GM18511 (cell line): ENCODE measurements at regions not wholly inside any gene's neighbourhood (a gene's known extent, or its start where the extent isn't known, plus 50 kb on each side); places are given as distances from the start of the nearest gene placed in this dataset.
"Not testable (repeated sequence)": the region's sequence is repeated elsewhere in the genome, so short reads cannot be mapped to it uniquely, and the experiment has no call there.

Experiments
- ATAC-seq: cut with Tn5 transposase; IDR thresholded peaks from one replicate; pipeline ENCODE4 v1.9.1; 2021; ENCODE audit warnings: mild to moderate bottlenecking, moderate library complexity; ENCODE audit not compliant: unreplicated experiment

DNA sequence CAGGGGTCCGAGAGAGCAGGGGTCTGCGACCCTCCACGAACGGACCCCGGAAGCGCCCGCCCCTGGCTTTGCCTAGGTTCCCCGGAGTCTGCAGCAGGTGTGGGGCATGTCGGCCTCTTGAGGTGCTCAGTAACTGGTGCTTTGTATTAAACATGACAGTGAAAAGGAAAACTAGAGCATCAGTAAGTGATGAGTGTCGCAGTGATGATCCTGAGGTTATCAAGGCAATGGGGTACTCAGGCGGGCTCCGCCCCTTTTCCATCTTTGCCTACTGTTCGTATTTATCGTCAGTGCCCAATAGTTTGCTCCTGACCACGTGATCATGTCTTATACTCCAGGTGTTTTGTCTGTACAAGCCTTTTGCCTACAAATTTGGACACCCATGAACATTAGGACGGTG lies 262.4 kb downstream of the ZNF37A start:
- peak; percentile 54 for ATAC-seq

DNA sequence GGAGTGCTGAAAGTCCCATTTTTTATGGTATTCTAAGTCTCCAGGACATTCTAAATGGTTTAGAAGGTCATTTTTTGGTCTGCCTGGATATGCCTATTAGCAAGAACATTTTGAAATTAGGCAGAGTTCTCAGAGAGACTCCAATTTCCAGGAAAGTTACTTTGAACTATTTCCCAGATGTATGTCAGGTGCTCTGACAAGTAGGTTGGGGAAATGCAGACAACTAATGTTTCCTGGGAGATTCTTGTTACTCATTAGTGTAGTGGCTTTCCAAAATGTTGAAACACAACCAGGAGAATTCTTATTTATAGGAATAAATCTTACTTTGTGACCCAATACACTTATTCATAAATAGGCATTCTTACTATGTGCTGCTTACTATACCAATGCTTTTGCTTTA lies 268.4 kb downstream of the ZNF37A start:
- ATAC-seq, result not testable (repeated sequence)

- ATAC-seq, result not testable (repeated sequence)
Observed at GRCh38 chr10:38364073-38364472, 269.9 kb downstream of the ZNF37A start.

GRCh38 chr10:38365917-38366316 lies 271.8 kb downstream of the ZNF37A start:
- peak; percentile 80 for ATAC-seq

GRCh38 chr10:38383800-38384199 lies 289.7 kb downstream of the ZNF37A start:
- not testable (repeated sequence) for ATAC-seq

DNA sequence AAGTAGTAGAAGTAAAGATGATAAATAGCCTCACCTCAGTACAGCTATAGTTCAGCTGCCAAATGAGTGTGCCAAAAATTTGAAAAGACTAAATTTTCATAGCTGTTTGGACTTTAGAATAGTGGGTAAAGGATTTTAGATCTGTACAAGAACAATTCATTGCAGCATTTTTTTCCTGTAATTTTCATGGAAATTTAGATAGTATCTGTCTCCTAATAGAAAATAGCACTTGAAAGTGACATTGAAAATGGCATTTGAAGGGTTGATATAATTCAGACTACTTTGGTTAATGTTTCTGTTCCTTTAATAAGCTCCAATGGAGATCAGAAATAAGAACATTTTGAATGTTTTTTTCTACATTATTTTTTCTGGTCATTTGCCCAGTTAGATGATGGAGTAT lies 292.7 kb downstream of the ZNF37A start:
- ATAC-seq, result not testable (repeated sequence)

- ATAC-seq, result peak; percentile 84
Observed at GRCh38 chr10:38390725-38391124, 296.6 kb downstream of the ZNF37A start.

- ATAC-seq, result not testable (repeated sequence)
Observed at GRCh38 chr10:38395465-38395864, 301.3 kb downstream of the ZNF37A start.

DNA sequence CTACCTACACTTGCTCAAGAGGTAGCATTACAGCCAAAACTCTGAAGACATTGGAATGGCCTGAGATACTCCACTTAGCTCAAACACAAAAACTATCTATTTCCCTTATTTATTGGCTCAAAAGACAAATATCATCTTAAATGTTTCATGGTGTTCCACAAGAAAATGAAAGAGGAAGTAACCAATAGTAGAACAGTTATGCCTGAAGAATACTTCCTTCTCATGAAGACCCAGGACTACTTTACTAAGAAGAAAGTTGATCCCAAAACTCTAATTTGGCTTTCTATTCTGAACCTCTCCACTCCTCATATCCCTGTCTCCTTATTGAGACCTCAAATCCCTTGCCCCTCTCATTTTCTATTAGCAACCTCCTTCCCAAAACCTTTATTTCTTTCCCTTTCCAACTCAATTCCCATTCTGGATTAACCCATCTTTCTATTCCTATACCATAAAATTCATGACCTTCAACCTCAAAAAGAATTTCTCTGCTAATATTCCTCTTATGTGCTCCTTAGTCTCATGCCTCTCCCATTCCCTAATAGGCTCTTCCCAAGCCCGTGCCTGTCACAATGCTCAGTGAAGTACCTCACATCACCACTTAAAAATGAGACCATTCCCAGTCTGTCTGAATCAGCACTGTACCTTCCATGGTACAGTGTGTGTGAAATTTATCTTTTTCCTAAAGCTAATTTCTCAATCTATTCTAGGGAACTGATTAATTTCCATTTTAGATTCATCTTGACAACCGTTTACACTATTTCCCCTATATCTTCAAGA lies 302.2 kb downstream of the ZNF37A start:
- ATAC-seq, result not testable (repeated sequence)

- ATAC-seq, result not testable (repeated sequence)
Observed at GRCh38 chr10:38401565-38401964, 307.4 kb downstream of the ZNF37A start.

- ATAC-seq, result peak; percentile 98
Observed at GRCh38 chr10:38402442-38403346, 308.6 kb downstream of the ZNF37A start.

- ATAC-seq, result not testable (repeated sequence)
Observed at GRCh38 chr10:38403347-38404117, 309.4 kb downstream of the ZNF37A start.

GRCh38 chr10:38423634-38424033 lies 329.5 kb downstream of the ZNF37A start:
- ATAC-seq, result not testable (repeated sequence)

DNA sequence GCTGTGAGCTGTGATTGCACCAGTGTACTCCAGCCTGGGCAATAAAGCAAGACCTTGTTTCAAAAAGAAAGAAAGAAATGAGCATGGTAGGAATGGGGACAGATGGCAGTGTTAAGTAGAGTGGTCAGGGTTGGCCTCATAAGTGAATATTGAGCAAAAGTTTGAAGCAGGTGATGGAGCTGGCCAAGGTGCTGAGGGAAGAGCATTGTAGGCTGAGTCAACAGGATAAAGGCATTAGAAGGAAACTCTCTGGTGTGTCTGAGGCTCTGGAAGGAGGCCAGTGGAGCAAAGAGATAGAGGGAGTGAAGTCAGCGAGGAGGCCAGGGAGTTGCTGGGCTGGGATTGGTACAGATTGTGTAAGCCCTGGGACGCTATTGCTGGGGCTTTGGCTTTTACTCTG lies 336.1 kb downstream of the ZNF37A start:
- not testable (repeated sequence) for ATAC-seq

DNA sequence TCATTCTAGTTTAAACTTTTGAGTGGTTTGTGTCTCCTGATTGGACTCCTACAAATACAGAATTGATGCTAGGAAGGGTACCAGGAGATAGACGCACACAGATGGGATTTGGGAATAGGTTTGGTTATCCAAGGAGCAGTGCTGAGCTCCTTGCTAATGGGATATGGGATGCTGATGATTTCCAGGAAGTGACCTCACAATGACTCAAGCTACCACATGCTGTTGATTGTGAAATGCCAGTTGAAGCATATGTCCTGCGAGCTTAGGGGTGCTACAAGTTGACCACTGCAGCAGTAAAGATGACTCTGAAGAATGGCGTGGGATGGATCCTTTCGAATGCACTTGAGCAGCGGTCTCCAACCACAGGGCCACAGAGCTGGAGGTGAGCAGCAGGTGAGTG lies 343.2 kb downstream of the ZNF37A start:
- not testable (repeated sequence) for ATAC-seq

DNA sequence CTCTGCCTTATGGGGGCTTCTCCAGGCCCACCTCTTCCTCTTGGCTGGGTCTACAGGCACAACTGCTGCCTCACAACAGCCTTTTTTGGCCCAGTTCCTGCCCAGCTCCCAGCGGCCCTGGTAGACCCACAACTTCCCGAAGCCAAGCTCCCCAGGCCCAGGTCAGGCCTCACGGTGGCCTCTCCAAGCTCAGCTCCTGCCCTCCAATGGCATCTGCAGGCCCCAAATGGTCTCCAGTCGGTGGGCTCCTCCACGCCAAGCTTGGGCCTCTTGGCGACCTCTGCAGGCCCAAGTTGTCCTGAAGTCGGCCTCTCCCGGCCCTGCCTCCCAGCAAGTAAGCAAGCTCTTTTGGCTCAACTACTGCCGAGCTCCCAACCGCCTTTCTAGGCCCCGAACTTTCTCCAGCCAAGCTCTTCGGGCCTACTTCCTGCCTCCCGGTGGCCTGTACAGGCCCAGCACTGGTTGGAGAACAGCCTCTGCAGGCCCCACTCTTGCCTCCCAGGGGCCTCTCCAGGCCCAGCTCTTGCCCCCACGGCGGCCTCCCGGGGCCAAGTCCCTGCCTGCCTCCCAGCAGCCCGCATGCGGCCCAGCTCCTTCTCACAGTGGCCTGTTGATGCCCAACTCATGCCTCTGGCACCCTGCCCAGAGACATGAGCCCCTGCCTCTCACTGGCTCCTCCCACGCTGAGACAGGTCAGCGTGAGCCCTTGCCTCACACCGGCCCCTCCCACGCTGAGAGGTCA lies 354.6 kb downstream of the ZNF37A start:
- ATAC-seq, result not testable (repeated sequence)

- ATAC-seq, result not testable (repeated sequence)
Observed at GRCh38 chr10:38449618-38450017, 355.5 kb downstream of the ZNF37A start.

DNA sequence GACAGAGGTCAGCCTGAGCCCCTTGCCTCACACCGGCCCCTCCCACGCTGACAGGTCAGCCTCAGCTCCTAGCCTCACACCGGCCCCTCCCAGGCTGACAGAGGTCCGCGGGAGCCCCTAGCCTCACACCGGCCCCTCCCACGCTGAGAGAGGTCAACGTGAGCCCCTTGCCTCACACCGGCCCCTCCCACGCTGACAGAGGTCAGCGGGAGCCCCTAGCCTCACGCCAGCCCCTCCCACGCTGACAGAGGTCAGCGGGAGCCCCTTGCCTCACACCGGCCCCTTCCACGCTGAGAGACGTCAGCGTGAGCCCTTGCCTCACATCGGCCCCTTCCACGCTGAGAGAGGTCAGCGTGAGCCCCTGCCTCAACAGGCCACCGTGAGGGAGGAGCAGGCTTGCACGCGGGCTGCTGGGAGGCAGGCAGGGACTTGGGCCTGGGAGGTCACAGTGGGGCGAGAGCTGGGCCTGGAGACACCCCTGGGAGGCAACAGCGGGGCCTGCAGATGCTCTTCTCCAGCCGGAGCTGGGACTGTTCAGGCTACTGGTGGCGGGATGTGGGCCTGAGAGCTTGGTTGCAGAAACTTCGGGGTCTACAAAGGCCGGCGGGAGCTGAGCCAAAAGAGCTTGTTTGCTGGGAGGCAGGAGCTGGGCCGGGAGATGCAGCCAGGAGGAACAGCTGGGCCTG lies 356.4 kb downstream of the ZNF37A start:
- not testable (repeated sequence) for ATAC-seq

DNA sequence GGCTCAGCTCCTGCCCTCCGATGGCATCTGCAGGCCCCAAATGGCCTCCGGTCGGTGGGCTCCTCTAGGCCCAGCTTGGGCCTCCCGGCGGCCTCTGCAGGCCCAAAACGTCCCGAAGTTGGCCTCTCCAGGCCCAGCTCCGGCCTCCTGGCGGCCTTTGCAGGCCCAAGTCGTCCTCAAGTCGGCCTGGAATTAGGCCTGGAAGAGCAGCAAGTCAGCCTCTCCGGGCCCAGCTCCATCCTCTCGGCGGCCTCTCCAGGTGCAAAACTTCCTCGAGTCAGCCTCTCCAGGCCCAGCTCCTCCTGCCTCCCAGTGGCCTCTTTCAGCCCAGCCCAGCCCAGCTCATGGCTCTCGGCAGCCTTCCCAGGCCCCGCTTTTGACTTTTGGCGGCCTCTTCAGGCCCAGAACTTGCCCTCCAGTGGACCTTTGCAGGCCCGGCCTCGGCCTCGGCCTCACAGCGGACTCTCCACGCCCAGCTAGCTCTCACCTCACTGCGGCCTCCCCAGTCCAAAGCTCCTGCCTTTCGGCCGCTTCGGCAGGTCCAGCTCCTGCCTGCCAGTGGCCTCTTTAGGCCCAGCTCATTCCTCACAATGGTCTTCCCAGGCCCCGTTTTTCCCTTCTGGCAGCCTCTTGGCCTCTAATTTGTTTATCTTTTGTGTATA lies 357.3 kb downstream of the ZNF37A start:
- not testable (repeated sequence) for ATAC-seq
